GM13976 (cell line): ENCODE measurements at regions not wholly inside any gene's neighbourhood (a gene's known extent, or its start where the extent isn't known, plus 50 kb on each side); places are given as distances from the start of the nearest gene placed in this dataset.

Experiments used
- DNase-seq: peaks from one replicate; pipeline ENCODE4 v3.0.0; 2012; ENCODE audit warnings: low spot score
- CTCF ChIP-seq: IDR thresholded peaks from 2 replicates; pipeline ENCODE4 v1.5.1; 2012; ENCODE audit warnings: borderline replicate concordance, mild to moderate bottlenecking; ENCODE audit not compliant: insufficient read depth; ENCODE audit errors: extremely low read depth, missing control alignments, control extremely low read depth
- in situ Hi-C: fragments of 300-500 bp; cut with MboI; formaldehyde crosslinking; loops from one replicate; pipeline ENCODE4 v1.12.0; 2022; ENCODE audit warnings: low sequenced_read_pairs, mixed read lengths, inconsistent platforms; ENCODE audit not compliant: unreplicated experiment

- TF ChIP-seq CTCF: no peak
- in situ Hi-C loops: no loop called here
- DNase-seq: no peak
These were observed 287.3 kb upstream of the ZNF507 start for GRCh38 chr19:32058131-32058530.

- in situ Hi-C loops: no loop called here
- DNase-seq: no peak
- no peak for TF ChIP-seq CTCF
These were observed 284.1 kb upstream of the ZNF507 start for GRCh38 chr19:32061315-32061714.

- no peak for DNase-seq
- no peak for TF ChIP-seq CTCF
- in situ Hi-C loops: no loop called here
These were observed 281.8 kb upstream of the ZNF507 start for GRCh38 chr19:32063601-32064000.

GRCh38 chr19:32066056-32066455 is 279.4 kb upstream of the ZNF507 start:
- in situ Hi-C loops: no loop called here
- no peak for TF ChIP-seq CTCF
- DNase-seq: no peak

GRCh38 chr19:32067685-32068084 is 277.7 kb upstream of the ZNF507 start:
- TF ChIP-seq CTCF: no peak
- no peak for DNase-seq
- in situ Hi-C loops: no loop called here

- no peak for DNase-seq
- no peak for TF ChIP-seq CTCF
- in situ Hi-C loops: no loop called here
These were observed 276.6 kb upstream of the ZNF507 start for GRCh38 chr19:32068793-32069192.

- TF ChIP-seq CTCF: no peak
- no peak for DNase-seq
- in situ Hi-C loops: no loop called here
These were observed 275.3 kb upstream of the ZNF507 start for GRCh38 chr19:32070101-32070500.
